ENCODE measurements at regions not wholly inside any gene's neighbourhood (a gene's known extent, or its start where the extent isn't known, plus 50 kb on each side); places are given as distances from the start of the nearest gene placed in this dataset.
"Not testable (repeated sequence)": the region's sequence is repeated elsewhere in the genome, so short reads cannot be mapped to it uniquely, and the experiment has no call there.

DNA sequence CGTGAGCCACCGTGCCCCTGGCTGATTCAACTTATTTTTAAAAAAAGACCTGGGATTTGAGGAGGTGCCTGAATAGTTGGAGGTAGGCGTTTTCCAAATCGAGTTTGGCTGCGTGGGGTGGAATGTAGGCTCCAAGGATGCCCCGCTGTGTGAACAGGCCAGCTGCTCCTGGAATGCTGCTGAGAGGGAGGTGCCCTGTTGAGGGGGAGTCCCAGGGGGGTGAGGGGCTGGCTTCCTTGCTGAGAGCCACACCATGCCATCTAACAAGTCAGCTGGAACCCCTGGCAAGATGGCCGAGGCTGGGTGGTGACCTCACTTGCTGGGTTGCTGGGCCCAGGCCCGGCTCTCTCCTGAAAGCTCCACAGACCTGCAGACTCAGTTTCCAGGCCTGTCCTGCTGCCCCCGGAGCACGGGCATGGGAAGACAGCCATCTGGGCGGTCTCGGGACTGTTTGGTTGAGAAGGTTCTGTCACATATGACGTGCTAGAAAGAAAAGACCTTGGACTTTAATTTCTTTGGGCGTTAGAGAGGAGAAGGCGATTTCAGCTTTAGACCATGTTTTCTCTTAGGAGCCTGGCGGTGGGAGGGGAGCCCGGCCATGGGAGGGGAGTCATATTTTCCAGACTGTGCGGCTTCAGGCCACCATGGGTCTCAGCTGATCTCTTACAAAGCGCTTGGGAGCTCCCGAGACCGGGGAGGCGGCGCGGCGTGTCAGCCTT is 4047.0 kb upstream of the TPTE start:
- TF ChIP-seq, protein P1, sequence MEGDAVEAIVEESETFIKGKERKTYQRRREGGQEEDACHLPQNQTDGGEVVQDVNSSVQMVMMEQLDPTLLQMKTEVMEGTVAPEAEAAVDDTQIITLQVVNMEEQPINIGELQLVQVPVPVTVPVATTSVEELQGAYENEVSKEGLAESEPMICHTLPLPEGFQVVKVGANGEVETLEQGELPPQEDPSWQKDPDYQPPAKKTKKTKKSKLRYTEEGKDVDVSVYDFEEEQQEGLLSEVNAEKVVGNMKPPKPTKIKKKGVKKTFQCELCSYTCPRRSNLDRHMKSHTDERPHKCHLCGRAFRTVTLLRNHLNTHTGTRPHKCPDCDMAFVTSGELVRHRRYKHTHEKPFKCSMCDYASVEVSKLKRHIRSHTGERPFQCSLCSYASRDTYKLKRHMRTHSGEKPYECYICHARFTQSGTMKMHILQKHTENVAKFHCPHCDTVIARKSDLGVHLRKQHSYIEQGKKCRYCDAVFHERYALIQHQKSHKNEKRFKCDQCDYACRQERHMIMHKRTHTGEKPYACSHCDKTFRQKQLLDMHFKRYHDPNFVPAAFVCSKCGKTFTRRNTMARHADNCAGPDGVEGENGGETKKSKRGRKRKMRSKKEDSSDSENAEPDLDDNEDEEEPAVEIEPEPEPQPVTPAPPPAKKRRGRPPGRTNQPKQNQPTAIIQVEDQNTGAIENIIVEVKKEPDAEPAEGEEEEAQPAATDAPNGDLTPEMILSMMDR (IDR thresholded peaks at IDR 0.05), result not testable (repeated sequence)
- TF ChIP-seq POLR2A (IDR thresholded peaks at IDR 0.05), result not testable (repeated sequence)

Data from vagina (tissue), 2 donors.